ENCODE measurements at regions not wholly inside any gene's neighbourhood (a gene's known extent, or its start where the extent isn't known, plus 50 kb on each side); places are given as distances from the start of the nearest gene placed in this dataset.

GRCh38 chr20:60653111-60653845, 598.8 kb upstream of the CDH4 start:
- intact Hi-C loops (cut with DNase I): no loop called here
- FAIRE-seq (no peak), DNase-seq (no peak)
- peaks cover 0 to 1% (median 0%) of the 10 kb centered on the region in 3 donors for H3K9me3 ChIP-seq (ENCODE audit: control insufficient read depth in 2 of 3, insufficient read depth in 1 of 3, low read length in 3 of 3)
- no peaks in the 10 kb centered on the region for H3K4me1 ChIP-seq (ENCODE audit: control insufficient read depth in 2 of 3, insufficient read depth in 2 of 3, low read depth in 1 of 3, low read length in 3 of 3)
- H3K9ac ChIP-seq (ENCODE audit: low read length in 3 of 3): no peak overlapping the region
- H3K27me3 ChIP-seq (ENCODE audit: control insufficient read depth, insufficient read depth, low read length): no peaks in the 10 kb centered on the region
- H3K36me3 ChIP-seq (ENCODE audit: control insufficient read depth in 2 of 3, insufficient read depth in 3 of 3, low read length in 3 of 3): no peaks in the 10 kb centered on the region
- no peak overlapping the region for H3K4me3 ChIP-seq (ENCODE audit: low read length in 3 of 3)
- TF ChIP-seq CTCF (IDR thresholded peaks at IDR 0.05; ENCODE audit: borderline replicate concordance, extremely low read depth, insufficient read depth): no peak
- H3K27ac ChIP-seq (ENCODE audit: low read depth in 2 of 2, low read length in 2 of 2): no peak overlapping the region

- intact Hi-C loops (cut with DNase I): no loop called here
- Histone ChIP-seq H3K4me3 (ENCODE audit: low read length in 3 of 3) (no peak overlapping the region), H3K27ac (ENCODE audit: low read depth in 2 of 2, low read length in 2 of 2) (no peak overlapping the region), H3K36me3 (ENCODE audit: control insufficient read depth in 2 of 3, insufficient read depth in 3 of 3, low read length in 3 of 3) (no peaks in the 10 kb centered on the region), H3K4me1 (ENCODE audit: control insufficient read depth in 2 of 3, insufficient read depth in 2 of 3, low read depth in 1 of 3, low read length in 3 of 3) (no peaks in the 10 kb centered on the region), H3K27me3 (ENCODE audit: control insufficient read depth, insufficient read depth, low read length) (no peaks in the 10 kb centered on the region), H3K9me3 (ENCODE audit: control insufficient read depth in 2 of 3, insufficient read depth in 1 of 3, low read length in 3 of 3) (no peaks in the 10 kb centered on the region), H3K9ac (ENCODE audit: low read length in 3 of 3) (no peak overlapping the region)
- DNase-seq: peak in 1 of 5 donors; percentile 38
- TF ChIP-seq CTCF (IDR thresholded peaks at IDR 0.05; ENCODE audit: borderline replicate concordance, extremely low read depth, insufficient read depth): no peak
- no peak for FAIRE-seq
These were observed 593.4 kb upstream of the CDH4 start for GRCh38 chr20:60658681-60659080.

GRCh38 chr20:60659240-60659639, 592.8 kb upstream of the CDH4 start:
- Histone ChIP-seq H3K4me3 (ENCODE audit: low read length in 3 of 3) (no peak overlapping the region), H3K36me3 (ENCODE audit: control insufficient read depth in 2 of 3, insufficient read depth in 3 of 3, low read length in 3 of 3) (no peaks in the 10 kb centered on the region), H3K27ac (ENCODE audit: low read depth in 2 of 2, low read length in 2 of 2) (no peak overlapping the region), H3K27me3 (ENCODE audit: control insufficient read depth, insufficient read depth, low read length) (no peaks in the 10 kb centered on the region), H3K4me1 (ENCODE audit: control insufficient read depth in 2 of 3, insufficient read depth in 2 of 3, low read depth in 1 of 3, low read length in 3 of 3) (no peaks in the 10 kb centered on the region), H3K9me3 (ENCODE audit: control insufficient read depth in 2 of 3, insufficient read depth in 1 of 3, low read length in 3 of 3) (no peaks in the 10 kb centered on the region), H3K9ac (ENCODE audit: low read length in 3 of 3) (no peak overlapping the region)
- TF ChIP-seq CTCF (IDR thresholded peaks at IDR 0.05; ENCODE audit: borderline replicate concordance, extremely low read depth, insufficient read depth): no peak
- intact Hi-C loops (cut with DNase I): no loop called here
- FAIRE-seq: no peak
- peak in 1 of 5 donors; percentile 22 for DNase-seq

- no peak for FAIRE-seq
- Histone ChIP-seq H3K27me3 (ENCODE audit: control insufficient read depth, insufficient read depth, low read length) (no peaks in the 10 kb centered on the region), H3K4me3 (ENCODE audit: low read length in 3 of 3) (no peak overlapping the region), H3K4me1 (ENCODE audit: control insufficient read depth in 2 of 3, insufficient read depth in 2 of 3, low read depth in 1 of 3, low read length in 3 of 3) (no peaks in the 10 kb centered on the region), H3K27ac (ENCODE audit: low read depth in 2 of 2, low read length in 2 of 2) (no peak overlapping the region), H3K36me3 (ENCODE audit: control insufficient read depth in 2 of 3, insufficient read depth in 3 of 3, low read length in 3 of 3) (no peaks in the 10 kb centered on the region), H3K9ac (ENCODE audit: low read length in 3 of 3) (no peak overlapping the region), H3K9me3 (ENCODE audit: control insufficient read depth in 2 of 3, insufficient read depth in 1 of 3, low read length in 3 of 3) (no peaks in the 10 kb centered on the region)
- DNase-seq: no peak
- intact Hi-C loops (cut with DNase I): no loop called here
- TF ChIP-seq CTCF (IDR thresholded peaks at IDR 0.05; ENCODE audit: borderline replicate concordance, extremely low read depth, insufficient read depth): no peak
These were observed 589.8 kb upstream of the CDH4 start for GRCh38 chr20:60662307-60662706.

Data from kidney (tissue), 13 donors.